ENCODE measurements at regions not wholly inside any gene's neighbourhood (a gene's known extent, or its start where the extent isn't known, plus 50 kb on each side); places are given as distances from the start of the nearest gene placed in this dataset.

GRCh38 chr20:24764027-24764793 lies 184.9 kb upstream of the CST7 start:
- DNase-seq: no peak

GRCh38 chr20:24764794-24765202 lies 184.3 kb upstream of the CST7 start:
- no peak for DNase-seq

GRCh38 chr20:24765316-24766142 lies 183.5 kb upstream of the CST7 start:
- DNase-seq: no peak

GRCh38 chr20:24766143-24766527 lies 182.9 kb upstream of the CST7 start:
- no peak for DNase-seq

- DNase-seq: no peak
These were observed 182.0 kb upstream of the CST7 start for GRCh38 chr20:24766826-24767622.

GRCh38 chr20:24767623-24768100 lies 181.4 kb upstream of the CST7 start:
- no peak for DNase-seq

GRCh38 chr20:24768201-24768636 lies 180.8 kb upstream of the CST7 start:
- DNase-seq: no peak

- DNase-seq: no peak
These were observed 180.1 kb upstream of the CST7 start for GRCh38 chr20:24768713-24769601.

- no peak for DNase-seq
These were observed 179.0 kb upstream of the CST7 start for GRCh38 chr20:24769878-24770627.

- no peak for DNase-seq
These were observed 178.2 kb upstream of the CST7 start for GRCh38 chr20:24770628-24771541.

GRCh38 chr20:24771542-24772061 lies 177.5 kb upstream of the CST7 start:
- DNase-seq: no peak

GRCh38 chr20:24772667-24773066 lies 176.4 kb upstream of the CST7 start:
- no peak for DNase-seq

- DNase-seq: no peak
These were observed 175.9 kb upstream of the CST7 start for GRCh38 chr20:24773168-24773567.

GRCh38 chr20:24773751-24774201 lies 175.3 kb upstream of the CST7 start:
- DNase-seq: no peak

- no peak for DNase-seq
These were observed 173.1 kb upstream of the CST7 start for GRCh38 chr20:24775966-24776365.

- no peak for DNase-seq
These were observed 172.3 kb upstream of the CST7 start for GRCh38 chr20:24776755-24777271.

GRCh38 chr20:24777746-24778145 lies 171.3 kb upstream of the CST7 start:
- no peak for DNase-seq

GRCh38 chr20:24778585-24779031 lies 170.5 kb upstream of the CST7 start:
- DNase-seq: no peak

GRCh38 chr20:24779131-24779530 lies 169.9 kb upstream of the CST7 start:
- no peak for DNase-seq

GRCh38 chr20:24779946-24780345 lies 169.1 kb upstream of the CST7 start:
- DNase-seq: no peak

All from NCI-H510A (cell line).